HG03045 (cell line): ENCODE measurements at regions not wholly inside any gene's neighbourhood (a gene's known extent, or its start where the extent isn't known, plus 50 kb on each side); places are given as distances from the start of the nearest gene placed in this dataset.

ENCODE experiments used
- ATAC-seq: cut with Tn5 transposase; IDR thresholded peaks from one replicate; pipeline ENCODE4 v1.9.1; 2021; ENCODE audit warnings: mild to moderate bottlenecking, moderate library complexity; ENCODE audit not compliant: unreplicated experiment

DNA sequence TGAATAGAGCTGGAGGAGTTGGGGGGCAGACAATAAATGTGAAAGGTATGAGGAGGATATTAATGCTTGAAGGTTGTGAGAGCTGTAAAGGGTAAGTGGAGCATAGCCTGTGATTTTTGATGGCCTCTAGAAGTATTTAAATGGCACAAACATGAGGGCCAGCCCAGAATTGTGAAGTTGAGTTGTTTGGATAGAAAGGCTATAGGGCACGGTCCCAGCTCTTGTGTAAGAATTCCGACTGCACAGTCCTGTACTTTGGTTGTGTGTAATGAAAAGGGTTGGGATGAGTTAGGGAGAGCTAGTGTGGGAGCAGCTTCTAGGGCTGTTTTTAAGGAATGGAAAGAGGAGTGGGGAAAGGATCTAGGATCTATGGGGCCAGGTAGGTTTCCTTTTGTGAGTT, 665.5 kb downstream of the USP25 start:
- ATAC-seq: no peak

DNA sequence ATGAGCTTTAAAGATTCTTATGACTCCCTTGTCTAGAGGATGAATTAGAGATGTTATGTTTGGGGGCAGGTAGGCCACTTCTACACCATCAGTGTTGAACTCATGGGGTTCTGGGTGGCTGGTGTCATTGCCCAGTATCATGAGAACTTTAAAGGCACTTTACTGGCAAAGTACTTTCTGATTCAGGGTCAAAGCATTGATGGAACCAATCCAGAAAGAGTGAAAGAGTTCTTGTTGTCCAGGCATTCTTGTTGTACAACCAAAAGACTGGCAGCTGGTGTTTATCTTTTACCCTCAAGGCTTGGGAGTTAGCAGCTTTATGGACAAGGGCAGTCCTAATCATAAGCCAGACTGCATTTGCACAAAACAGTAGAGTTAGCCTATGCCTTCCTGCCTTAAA, 673.0 kb downstream of the USP25 start:
- no peak for ATAC-seq

DNA sequence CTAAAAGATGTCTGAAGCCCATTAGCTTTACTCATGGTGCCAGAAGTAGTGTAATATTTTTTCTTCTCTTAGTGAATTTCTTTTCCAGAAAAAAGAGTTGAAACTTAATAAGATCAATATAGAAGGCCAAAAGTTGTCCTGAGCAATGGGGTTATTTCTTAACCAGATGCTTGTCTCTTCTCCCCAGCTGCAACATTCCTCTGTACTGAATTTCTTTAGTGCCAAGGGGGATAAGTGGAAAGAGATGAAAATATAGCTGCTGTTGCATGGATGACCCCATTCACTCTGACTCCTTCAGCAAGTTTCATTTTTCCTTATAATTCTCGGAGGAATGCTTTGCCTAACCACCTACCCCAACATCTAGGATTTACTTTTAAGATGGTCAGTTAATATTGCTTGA, 675.0 kb downstream of the USP25 start:
- ATAC-seq: no peak

DNA sequence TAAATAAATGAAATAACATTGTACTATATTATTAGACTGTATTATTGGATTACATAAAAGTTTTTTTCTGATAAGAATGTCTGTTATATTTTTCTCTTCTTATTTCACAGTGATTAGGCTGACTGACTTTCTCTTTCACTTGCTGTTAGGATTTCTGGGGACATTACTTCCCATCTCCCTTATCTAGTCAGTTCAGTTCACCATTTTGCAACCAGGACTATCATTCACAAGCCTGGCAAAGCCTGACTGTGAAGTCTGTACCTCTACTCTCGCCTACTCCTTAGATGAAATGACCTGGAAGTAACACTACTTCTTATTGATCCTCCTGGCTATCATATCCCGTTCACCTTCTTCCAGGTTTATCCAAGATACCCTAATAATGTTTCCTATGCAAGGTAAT, 676.6 kb downstream of the USP25 start:
- ATAC-seq: no peak

DNA sequence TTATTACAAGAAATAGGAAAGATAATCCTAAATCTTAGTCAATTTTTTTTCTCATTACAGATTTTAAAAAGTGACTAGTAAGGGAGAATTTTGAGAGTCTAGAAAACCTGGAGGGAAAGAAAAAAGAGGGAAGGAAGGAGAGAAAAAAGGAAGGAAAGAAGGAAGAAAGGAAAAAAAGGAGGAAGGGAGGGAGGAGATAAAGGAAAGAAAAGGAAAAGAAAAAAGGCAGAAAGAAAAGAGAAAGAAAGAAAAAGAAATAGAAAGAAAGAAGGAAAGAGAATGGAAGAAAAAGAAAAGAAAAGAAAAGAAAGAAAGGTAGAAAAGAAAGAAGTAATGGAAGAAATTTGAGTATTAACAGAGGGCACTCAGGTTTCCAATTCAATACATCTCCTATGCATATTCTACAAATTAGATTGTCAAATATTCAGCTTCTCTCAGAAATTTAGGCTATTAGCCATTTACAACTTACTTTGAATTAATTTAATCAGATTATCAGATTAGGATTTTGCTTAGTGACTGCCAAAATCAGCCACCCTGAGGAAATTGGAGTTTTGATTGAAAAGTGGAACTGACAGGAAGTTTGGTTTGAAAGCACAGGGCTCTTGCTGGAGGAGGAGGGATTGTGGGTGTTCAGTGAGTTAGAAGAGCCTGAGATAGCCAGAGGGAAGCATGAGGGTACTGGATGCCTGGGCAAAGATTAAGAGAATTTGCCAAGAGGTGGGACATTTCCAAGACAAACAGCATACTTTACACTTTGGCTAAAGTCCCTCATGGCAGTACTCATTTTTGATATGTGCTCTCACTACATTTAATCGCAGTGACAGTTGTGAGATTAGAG, 677.8 kb downstream of the USP25 start:
- ATAC-seq: no peak

DNA sequence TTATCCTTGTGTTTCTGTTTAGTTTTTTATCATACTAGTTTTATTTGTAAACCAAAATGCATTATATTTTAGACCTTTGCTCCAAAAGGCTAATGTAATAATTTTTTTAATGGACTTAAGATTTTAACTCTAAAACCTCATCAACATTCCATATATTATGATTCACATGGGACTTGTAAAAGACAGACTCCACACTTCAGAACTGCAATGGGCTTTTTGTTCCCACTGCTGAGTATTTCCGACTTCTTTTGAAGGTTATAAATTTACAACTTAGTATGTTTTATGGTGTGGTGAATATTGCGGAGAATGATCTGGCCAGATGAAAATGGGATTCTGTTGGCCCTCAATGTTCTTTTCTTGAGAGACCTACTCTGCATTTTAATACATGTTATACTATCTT, 678.5 kb downstream of the USP25 start:
- ATAC-seq: no peak

DNA sequence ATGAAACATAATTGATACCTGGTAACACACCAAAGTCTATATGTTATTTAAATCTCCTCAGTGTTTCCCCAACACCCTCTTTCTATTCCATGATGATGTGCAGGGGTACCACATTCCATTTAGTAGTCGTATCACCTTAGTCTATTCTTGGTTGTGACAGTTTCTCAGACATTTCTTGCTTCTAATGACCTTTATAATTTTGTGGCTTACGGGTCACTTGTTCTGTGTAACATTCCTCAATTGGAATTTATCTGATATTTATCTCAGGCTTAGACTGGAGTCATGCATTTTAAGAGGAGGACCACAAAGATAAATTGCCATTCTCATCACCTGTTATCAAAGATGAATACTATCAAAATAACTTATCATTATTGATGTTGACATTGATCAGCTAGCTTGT, 679.6 kb downstream of the USP25 start:
- ATAC-seq: no peak

DNA sequence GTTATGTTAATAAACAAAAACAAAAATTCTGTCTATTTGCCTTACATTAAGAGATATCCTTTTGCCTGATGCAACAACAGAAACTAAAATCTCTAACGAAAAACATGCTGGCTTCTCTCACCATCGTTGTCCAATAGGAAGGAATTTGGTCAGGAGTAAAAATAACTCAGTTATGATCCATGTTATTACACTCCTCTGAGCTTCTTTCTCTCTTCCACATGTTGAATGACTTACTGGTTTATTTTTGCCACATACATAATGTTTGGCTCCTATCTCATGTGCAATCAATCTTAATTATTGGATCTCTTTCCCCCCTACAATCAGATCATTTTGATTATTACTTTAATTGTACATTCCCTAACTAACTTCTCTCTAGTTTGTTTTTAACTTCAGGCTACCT, 688.4 kb downstream of the USP25 start:
- no peak for ATAC-seq

DNA sequence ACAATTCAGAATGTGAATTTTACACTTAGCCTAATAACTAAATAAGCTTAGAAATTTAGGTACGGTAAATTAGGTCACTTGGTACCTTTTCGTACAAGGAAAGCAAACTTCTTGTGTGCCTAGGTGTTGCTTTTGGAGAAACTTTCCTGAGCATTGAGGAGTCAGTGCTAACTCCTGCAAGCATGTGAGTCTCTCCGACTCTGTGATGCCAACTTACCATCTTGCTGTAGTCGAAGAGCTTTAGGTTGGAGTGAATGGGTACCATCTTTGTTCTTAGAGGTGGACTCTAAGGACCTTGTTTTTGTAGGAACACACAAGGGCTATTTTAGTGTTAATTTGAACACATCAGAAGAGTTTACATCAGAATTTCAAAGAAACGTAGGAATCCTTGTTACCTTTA, 688.9 kb downstream of the USP25 start:
- no peak for ATAC-seq

DNA sequence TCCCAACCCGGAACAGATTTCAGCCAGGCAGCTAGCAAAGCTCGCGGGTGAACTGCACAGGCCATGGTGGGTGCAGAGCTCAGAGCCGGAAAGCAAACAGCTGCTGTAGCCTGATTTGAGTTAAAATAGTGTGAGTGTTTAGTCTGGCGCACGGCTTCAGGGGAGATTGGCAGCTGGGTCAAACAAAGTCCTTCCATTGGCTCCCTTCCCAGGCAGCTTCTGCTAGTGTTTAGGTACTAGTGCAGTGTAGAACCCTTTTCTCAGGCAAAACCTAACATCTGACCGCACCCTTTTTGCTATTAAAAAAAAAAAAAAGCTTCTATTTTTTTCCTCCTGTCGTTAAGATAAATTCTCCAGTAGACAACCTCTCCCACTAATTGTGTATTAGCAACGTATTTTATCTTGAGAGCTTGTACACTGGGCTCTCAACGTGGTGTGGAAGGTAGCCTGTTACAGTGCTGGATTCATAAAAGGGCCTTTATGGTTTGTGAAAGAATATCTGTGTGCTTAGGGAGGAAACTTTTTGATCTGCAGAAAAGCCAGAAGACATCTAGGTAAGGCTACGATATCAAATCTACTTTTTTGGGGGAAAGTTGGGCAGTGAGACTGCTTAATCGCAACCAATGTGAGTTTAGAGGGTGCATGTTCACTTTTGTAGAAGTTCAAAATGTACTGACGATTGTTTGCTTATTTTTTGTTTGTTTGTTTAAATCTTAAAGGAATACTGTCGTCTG, 689.6 kb downstream of the USP25 start:
- no peak for ATAC-seq

DNA sequence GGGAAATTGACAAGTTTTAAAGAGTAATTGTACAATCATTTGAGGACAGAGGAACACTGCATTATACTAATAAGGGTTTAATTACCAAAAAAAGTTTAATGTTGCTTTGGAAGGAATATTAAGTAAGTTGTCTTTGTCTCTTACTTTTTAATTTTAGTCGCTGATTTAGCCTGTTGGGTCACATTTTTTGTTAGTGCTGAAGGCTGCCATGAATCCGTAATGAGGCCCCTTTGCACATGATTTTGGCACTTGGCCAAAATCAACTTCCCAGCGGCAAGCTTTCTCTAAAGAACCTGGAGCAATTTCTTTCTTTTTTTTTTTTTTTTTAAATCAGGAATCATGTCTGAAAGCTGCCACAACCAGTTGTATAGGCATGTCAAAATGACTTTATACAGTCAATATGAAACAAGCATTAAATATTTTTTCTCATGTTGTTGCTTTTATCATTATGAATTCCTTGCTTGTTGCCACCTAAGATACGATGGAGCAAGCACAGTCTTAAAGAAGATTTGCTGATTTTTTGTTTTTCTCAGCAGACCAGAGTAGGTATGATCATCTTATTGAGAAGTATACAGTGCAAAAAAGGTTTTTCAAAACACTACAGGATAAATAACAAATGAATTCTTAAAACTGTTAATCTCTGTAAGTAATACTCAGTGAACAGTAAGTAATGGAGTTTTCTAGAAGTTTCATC, 690.4 kb downstream of the USP25 start:
- no peak for ATAC-seq

DNA sequence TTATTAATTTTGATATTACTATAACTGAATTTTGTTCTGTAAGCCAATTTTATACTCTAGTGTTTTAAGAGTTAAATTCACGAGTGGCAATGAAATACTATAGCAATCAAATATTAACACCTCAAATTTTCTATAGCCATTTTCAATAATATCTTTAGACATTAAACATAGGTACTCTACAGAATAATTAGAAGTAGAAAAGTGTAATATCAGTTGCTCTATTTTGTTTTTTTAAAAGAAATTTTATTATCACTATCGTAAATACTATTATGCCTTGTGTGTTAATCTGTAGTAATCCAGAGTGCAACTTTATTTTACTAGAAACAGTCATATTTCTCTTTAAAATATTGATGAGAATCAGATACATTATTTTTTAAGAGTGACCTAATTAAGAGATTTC, 691.2 kb downstream of the USP25 start:
- ATAC-seq: no peak

DNA sequence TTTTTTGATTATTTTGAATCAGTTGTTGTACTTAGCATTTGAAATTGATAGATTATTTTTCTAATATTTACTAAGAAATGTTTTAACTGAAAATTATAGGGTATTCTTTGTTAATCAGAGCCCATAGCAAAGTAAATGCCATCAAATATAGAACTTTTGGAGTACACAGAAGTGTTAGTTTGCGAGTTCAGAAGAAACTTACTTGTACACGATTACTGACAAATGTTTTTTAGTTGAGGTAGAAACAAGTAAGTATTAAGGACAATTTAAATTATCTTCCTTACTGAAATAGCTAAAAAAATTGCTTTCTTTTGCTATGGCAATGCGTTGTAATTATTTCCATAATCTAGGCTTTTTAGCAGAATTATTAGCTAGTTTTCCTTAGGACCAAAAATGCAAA, 692.2 kb downstream of the USP25 start:
- no peak for ATAC-seq

DNA sequence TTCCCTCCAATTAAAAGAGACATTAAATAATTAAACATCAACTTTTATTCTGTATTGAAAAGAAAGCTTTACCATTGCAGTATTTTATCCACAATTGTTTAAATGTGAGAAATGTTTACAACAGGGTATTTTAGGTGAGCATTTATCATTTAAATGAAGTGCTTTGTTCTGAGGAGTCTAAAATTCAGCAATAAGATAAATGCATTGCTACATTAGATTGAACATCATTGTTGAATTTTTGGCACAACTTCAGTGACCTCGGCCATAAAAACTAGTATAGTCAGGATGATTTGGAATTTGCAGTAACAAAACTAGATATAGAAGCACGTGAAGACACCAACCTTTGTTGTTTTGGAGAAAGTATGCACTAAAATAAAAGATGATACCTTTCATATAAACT, 692.9 kb downstream of the USP25 start:
- no peak for ATAC-seq

DNA sequence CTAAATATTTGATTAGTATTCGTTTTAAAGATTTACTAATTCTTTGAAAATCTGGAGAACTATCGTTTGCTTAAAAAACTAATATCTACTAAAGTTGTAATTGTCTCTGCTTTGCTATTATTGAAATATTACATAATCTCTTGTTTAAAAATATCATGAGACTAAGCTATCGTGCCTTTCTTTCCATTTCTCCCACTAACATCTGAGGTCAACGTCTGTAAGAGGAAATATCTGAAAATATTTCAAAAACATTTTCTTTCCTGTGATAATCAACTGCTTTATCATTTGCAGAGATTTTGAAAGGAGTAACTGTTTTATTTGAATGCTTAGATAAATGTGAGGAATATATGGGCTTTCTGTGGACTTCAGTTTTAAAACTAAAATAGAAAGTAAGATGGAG, 694.1 kb downstream of the USP25 start:
- ATAC-seq: no peak

DNA sequence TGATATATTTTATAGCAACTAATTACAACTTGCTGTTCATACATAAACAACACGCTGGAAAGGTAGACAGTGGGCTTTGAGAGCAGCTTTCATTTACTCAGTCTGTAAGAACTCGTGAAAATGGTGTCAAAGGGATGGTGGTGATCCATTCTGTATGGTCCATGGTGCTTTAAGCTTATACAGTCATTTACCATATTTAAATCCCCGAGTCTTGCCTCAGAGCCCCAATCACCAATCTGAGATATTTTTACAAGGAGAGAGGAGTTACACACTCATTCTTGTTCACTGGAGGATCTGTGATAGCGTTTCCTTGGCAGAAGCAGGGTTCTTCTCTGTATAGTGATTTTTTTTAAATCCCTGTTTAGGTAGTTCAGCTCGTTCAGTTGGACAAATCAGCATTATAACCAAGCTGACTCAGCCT, 694.6 kb downstream of the USP25 start:
- ATAC-seq: no peak

DNA sequence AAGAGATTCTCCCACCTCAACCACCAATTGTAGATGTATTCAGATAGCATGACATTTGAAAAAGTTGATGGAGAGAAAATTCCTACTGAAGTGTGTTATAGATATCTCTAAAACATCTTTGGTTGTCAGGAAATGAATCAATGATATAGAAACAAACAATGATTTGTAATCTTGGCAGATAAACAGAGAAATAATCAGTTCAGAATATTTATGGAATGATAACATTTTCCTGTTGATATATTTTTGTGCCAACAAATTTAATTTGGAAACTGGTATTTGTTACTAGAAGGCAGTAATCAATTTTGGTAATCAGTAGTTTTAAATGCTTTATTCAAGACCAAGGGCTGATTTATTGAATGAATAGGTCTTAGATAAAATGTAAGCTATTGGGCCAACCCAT, 695.6 kb downstream of the USP25 start:
- ATAC-seq: no peak

DNA sequence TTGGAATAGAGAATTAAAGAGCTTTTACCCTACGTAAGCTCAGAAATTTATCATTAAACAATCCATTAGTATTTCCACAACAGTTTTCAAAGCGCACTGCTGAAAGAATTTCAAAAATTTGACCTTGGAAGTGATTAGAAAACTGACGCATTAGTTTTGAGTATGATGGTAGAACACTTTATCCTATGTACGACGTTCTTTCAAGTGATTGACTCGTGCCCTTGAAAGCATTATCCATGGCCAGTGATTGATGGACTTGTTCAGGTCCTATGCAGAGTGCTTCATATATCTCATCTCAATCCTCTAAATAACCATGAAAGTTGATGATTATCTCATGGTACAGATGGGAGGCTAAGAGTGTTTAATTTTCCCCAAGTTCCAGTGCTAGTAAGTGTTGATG, 697.2 kb downstream of the USP25 start:
- no peak for ATAC-seq

DNA sequence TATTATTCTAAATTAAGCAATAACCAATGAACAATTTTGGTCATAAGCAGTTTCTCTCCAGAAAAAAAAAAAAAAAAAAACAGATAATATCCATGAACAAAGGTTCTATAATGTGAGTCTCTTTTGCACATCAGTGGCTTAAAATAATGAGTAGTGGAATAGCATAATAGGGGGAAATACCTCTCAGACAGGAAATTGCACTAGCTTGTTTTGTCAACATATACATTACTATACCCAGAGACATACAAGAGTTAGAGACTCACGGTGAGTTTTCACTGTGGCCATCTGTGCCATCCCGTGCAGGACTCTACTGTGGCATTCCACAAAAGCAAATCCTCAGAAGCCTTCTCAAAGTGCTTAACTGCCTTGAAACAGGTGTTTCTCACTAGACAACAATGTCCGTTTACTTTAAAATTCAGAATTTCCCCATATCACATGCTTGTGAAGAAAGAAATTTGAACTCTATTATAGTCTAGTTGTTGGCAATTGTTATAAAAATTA, 697.9 kb downstream of the USP25 start:
- no peak for ATAC-seq

DNA sequence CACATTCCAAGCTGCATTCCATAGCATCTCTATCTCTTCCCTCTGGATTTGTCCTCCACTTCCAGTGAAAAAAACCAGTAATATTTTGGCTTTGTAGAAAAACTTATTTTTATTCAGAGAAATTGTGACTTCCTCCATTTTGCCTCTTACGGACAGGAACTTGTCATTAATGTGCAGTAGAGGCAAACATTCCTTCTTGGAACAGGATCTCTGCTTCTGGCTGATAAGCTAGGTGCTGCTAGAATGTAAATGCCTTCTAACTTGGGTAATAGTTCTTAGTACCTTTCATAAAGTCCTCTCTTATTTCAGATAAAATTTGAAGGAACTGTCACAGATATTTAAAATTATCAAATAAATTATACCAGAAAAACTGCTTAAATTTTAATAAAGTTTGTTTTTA, 707.8 kb downstream of the USP25 start:
- no peak for ATAC-seq

DNA sequence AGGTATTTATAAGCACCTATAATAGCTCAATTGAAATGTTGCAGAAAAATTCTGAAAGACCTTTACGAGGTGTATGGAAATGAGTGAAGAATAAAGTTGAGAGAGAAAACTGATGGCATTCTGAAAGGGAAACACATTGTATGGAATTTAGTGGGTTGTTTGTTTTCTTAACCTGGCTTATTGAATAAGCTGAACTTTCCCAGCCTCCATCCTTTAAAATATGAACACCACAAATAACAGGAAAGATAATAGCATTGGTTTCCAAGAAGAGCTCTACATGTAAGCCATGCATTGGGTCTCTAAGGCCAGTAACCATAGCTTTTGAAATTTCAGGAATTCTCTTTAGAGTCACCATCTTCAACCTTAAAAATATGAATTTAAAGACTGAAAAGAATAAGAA, 709.0 kb downstream of the USP25 start:
- no peak for ATAC-seq

DNA sequence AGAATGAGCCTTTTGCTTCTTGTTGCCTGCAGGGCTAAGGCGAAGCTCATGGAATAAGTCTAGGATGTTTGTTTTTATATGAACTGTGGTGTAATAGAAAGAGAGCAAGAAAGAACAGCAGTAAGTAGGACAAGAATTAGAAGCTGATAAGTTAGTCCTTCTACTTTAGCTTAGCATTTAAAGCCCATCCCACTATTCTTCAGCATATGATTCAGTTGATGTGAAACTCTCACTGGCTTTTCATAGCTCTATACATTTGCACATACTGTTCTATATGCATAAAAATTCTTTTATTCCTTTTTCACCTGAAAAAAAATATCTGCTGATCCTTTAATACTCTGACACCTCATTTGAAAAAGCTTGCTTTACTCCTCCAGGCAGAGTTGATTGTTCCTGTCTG, 712.0 kb downstream of the USP25 start:
- ATAC-seq: no peak
